HG02885 (cell line): ENCODE measurements at regions not wholly inside any gene's neighbourhood (a gene's known extent, or its start where the extent isn't known, plus 50 kb on each side); places are given as distances from the start of the nearest gene placed in this dataset.
"Not testable (repeated sequence)": the region's sequence is repeated elsewhere in the genome, so short reads cannot be mapped to it uniquely, and the experiment has no call there.

Source experiments
- ATAC-seq: cut with Tn5 transposase; IDR thresholded peaks from one replicate; pipeline ENCODE4 v1.9.1; 2021; ENCODE audit warnings: mild to moderate bottlenecking; ENCODE audit not compliant: unreplicated experiment, poor library complexity

GRCh38 chr7:83749495-83749894 is 100.6 kb upstream of the SEMA3E start:
- ATAC-seq: no peak

DNA sequence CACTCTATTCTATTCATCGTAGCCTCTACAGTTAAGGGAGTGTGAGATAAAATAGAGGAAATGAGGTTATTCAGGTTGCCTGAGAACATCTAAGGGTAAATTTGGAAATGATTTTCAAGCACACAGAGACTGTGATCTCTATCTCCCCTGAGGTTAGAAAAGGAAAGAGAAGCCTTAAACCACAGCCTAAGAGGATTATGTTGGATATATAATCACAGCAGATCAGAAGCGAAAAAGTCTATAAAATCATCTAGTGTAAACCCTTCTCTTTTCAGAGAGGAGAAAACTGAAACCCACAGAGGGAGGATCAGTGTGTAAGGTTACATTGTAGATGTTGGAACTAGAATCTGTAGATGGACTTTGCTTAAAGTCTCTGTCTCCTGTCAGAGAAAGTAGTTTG is 90.6 kb upstream of the SEMA3E start:
- ATAC-seq: no peak

DNA sequence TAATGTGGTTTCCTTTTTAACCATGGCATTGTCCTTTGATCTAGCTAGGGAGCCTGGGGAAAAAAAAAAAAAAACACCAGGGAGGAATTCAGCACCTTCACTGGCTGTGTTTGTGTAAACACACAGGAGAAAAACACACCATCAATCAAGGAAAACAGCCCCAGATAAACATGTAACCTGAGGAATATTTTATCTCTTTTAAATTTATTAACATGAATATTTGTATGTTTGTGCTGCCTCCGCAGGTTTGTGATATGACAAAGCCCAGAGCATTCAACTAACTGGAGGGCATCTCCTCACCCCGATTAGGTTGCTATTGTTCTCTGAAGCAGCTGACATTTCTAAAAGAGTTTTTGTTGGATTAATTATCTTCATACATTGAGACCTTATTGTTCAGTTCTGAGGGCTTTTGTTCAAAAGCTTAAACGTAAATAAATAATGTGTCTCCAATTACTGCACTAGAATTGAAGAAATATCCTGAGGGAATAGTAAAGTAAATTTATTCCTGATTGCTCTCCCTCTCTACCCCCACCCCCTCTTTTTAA is 89.4 kb upstream of the SEMA3E start:
- ATAC-seq: no peak

- no peak for ATAC-seq
Measured at GRCh38 chr7:83732305-83732704, 83.4 kb upstream of the SEMA3E start.

DNA sequence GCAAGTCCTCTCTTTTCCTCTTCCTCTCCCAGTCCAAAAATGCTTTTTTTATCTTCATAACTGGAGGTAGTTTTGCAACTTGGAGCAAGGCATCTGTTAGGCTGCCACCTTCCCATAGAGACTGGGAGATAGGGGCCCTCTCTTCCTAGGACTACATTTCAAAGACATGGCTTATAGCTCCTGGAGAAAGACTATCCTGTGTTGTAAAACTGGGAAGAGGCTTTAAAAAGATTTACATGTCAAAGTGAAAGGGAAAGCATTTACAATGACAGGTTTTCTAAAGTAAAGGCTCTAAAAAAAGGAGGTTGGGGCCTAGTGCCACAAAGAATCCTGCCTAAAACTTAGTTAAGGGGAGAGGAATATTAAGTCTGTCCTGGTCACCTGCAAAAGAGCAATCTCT is 82.2 kb upstream of the SEMA3E start:
- ATAC-seq: no peak

DNA sequence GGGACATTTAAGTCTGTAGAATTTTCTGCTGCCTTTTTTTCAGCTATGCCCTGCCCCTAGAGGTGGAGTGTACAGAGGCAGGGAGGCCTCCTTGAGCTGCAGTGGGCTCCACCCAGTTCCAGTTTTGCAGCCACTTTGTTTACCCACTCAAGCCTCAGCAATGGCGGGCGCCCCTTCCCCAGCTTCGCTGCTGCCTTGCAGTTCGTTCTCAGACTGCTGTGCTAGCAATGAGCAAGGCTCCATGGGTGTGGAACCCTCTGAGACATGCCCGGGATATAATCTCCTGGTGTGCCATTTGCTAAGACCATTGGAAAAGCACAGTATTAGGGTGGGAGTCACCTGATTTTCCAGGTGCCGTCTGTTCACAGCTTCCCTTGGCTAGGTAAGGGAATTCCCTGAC is 68.0 kb upstream of the SEMA3E start:
- not testable (repeated sequence) for ATAC-seq

GRCh38 chr7:83708531-83708930 is 59.6 kb upstream of the SEMA3E start:
- ATAC-seq: peak; percentile 64

- no peak for ATAC-seq
Measured at GRCh38 chr7:83704564-83704963, 55.6 kb upstream of the SEMA3E start.

- ATAC-seq: no peak
Measured at GRCh38 chr7:83702446-83702845, 53.5 kb upstream of the SEMA3E start.

- ATAC-seq: no peak
Measured at GRCh38 chr7:83701736-83702135, 52.8 kb upstream of the SEMA3E start.
